ENCODE measurements at regions not wholly inside any gene's neighbourhood (a gene's known extent, or its start where the extent isn't known, plus 50 kb on each side); places are given as distances from the start of the nearest gene placed in this dataset.

- no peaks in the 10 kb centered on the region for H3K4me1 ChIP-seq
- H3K36me3 ChIP-seq = no peaks in the 10 kb centered on the region
- H3K9me3 ChIP-seq = no peaks in the 10 kb centered on the region
- WGBS, 2 donors = 72 to 77% methylated on average over 4 of the region's 4 CpGs
- no peaks in the 10 kb centered on the region for H3K27me3 ChIP-seq
- H3K4me3 ChIP-seq (replicated peaks in 1 of 3) = no peak overlapping the region
- DNase-seq = no peak
- TF ChIP-seq, protein P1, sequence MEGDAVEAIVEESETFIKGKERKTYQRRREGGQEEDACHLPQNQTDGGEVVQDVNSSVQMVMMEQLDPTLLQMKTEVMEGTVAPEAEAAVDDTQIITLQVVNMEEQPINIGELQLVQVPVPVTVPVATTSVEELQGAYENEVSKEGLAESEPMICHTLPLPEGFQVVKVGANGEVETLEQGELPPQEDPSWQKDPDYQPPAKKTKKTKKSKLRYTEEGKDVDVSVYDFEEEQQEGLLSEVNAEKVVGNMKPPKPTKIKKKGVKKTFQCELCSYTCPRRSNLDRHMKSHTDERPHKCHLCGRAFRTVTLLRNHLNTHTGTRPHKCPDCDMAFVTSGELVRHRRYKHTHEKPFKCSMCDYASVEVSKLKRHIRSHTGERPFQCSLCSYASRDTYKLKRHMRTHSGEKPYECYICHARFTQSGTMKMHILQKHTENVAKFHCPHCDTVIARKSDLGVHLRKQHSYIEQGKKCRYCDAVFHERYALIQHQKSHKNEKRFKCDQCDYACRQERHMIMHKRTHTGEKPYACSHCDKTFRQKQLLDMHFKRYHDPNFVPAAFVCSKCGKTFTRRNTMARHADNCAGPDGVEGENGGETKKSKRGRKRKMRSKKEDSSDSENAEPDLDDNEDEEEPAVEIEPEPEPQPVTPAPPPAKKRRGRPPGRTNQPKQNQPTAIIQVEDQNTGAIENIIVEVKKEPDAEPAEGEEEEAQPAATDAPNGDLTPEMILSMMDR (IDR thresholded peaks at IDR 0.05) = no peak
- no peak for TF ChIP-seq POLR2A (IDR thresholded peaks at IDR 0.05)
- intact Hi-C loops (cut with DNase I) = no loop called here
- no peak overlapping the region for H3K27ac ChIP-seq
Measured at GRCh38 chr3:178260887-178261565, 275.2 kb upstream of the KCNMB2 start.

- WGBS, 2 donors = 94 to 98% methylated on average over 2 of the region's 2 CpGs
Measured at GRCh38 chr3:178263236-178263916, 272.9 kb upstream of the KCNMB2 start.

DNA sequence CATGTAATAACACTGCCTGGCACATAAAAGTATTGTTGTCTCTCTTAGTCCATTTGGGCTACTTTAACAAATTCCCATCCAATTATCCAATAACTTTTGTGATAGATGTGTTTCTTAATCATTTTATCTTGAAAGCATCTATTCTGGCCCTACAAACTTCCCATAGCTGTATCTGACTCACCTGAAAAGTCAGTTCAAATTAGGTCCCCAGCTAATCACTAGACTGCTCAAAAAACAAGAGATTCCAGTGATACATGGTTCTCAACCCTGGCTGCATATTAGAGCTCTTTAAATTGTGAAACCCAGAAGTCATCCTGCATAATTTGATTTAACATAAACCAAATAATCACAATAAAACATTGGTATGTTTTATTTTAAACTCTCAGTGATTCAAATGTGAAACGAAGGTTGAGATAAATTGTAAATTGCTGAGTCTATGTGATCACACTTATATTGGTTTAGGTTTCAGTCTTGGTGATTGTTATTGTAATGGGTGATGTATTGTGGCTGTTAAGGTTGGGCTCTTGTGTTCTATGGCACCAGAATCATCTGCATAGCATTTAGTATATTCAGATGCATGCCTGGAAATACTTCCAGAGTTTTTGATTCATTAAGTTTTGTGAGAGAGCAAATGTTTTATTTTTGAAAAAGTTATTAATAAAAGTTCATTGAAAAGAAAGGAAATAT lies 268.9 kb upstream of the KCNMB2 start:
- Histone ChIP-seq H3K4me3 (replicated peaks in 1 of 3) (no peak overlapping the region), H3K27me3 (no peaks in the 10 kb centered on the region), H3K4me1 (no peaks in the 10 kb centered on the region), H3K9me3 (no peaks in the 10 kb centered on the region), H3K27ac (no peak overlapping the region), H3K36me3 (no peaks in the 10 kb centered on the region)
- intact Hi-C loops (cut with DNase I) = no loop called here
- DNase-seq = no peak
- WGBS, 2 donors = 83 to 90% methylated on average over 1 of the region's 1 CpG
- TF ChIP-seq, protein P1 (IDR thresholded peaks at IDR 0.05) = no peak
- TF ChIP-seq POLR2A (IDR thresholded peaks at IDR 0.05) = no peak

More at GRCh38 chr3:178263236-178263916, 272.9 kb upstream of the KCNMB2 start:
- intact Hi-C loops (cut with DNase I) = no loop called here
- TF ChIP-seq, protein P1 (IDR thresholded peaks at IDR 0.05) = no peak
- TF ChIP-seq POLR2A (IDR thresholded peaks at IDR 0.05) = no peak
- H3K4me1 ChIP-seq = no peaks in the 10 kb centered on the region
- no peak overlapping the region for H3K4me3 ChIP-seq (replicated peaks in 1 of 3)
- no peaks in the 10 kb centered on the region for H3K36me3 ChIP-seq
- H3K9me3 ChIP-seq = no peaks in the 10 kb centered on the region
- H3K27ac ChIP-seq = no peak overlapping the region
- no peak for DNase-seq
- H3K27me3 ChIP-seq = no peaks in the 10 kb centered on the region

GRCh38 chr3:178270838-178271237 lies 265.4 kb upstream of the KCNMB2 start:
- WGBS, 2 donors = 95 to 97% methylated on average over 4 of the region's 4 CpGs
- no peaks in the 10 kb centered on the region for H3K4me1 ChIP-seq
- intact Hi-C loops (cut with DNase I) = no loop called here
- DNase-seq = no peak
- H3K9me3 ChIP-seq = no peaks in the 10 kb centered on the region
- no peaks in the 10 kb centered on the region for H3K36me3 ChIP-seq
- TF ChIP-seq POLR2A (IDR thresholded peaks at IDR 0.05) = no peak
- TF ChIP-seq, protein P1 (IDR thresholded peaks at IDR 0.05) = no peak
- H3K27ac ChIP-seq = no peak overlapping the region
- no peaks in the 10 kb centered on the region for H3K27me3 ChIP-seq
- no peak overlapping the region for H3K4me3 ChIP-seq (replicated peaks in 1 of 3)

Measured in thyroid gland (tissue), 4 donors.